Panc1 (cell line): ENCODE measurements at regions not wholly inside any gene's neighbourhood (a gene's known extent, or its start where the extent isn't known, plus 50 kb on each side); places are given as distances from the start of the nearest gene placed in this dataset.

Experiments
- ATAC-seq: fragments of 200-7000 bp; cut with Tn5 transposase; 2 replicates; pipeline ENCODE4 v1.9.1; 2020; ENCODE audit warnings: mild to moderate bottlenecking, moderate library complexity
- BruUV-seq: library from RNA; stranded (reverse); fragments of 400-500 nt; replicated peaks from 2 replicates; lab custom pipeline; 2021; lab: Mats Ljungman, UMichigan
- CTCF ChIA-PET: fragments of 300-600 bp; sonication (Branson Sonifier 250); formaldehyde crosslinking; loops from one replicate; lab custom pipeline; 2022; ENCODE audit warnings: antibody characterized with exemption; lab: Charles Lee
- POLR2A ChIA-PET: fragments of 300-600 bp; sonication (Branson Sonifier 250); formaldehyde crosslinking; loops from one replicate; lab custom pipeline; 2022; ENCODE audit warnings: antibody characterized with exemption; lab: Charles Lee
- DNase-seq: peaks from one replicate; pipeline ENCODE4 v3.0.0-alpha.2; 2010; ENCODE audit warnings: low read depth, low spot score
- H3K27ac ChIP-seq: 2 replicates; pipeline ENCODE4 v1.5.1; 2011; ENCODE audit warnings: mild to moderate bottlenecking, low read length, inconsistent platforms
- H3K27me3 ChIP-seq: fragments of 200-500 bp; sonication (Bioruptor generic); 2 replicates; pipeline ENCODE4 v1.6.0; 2014; ENCODE audit warnings: low read length, inconsistent platforms; ENCODE audit not compliant: control insufficient read depth, insufficient read depth
- H3K36me3 ChIP-seq: fragments of 200-500 bp; sonication (Bioruptor generic); 2 replicates; pipeline ENCODE4 v1.5.1; 2014; ENCODE audit warnings: inconsistent platforms, mild to moderate bottlenecking, low read length, moderate library complexity; ENCODE audit not compliant: control insufficient read depth, insufficient read depth
- H3K4me1 ChIP-seq: 2 replicates; pipeline ENCODE4 v1.5.1; 2011; ENCODE audit warnings: inconsistent platforms, mild to moderate bottlenecking, low read length, moderate library complexity; ENCODE audit not compliant: control insufficient read depth, insufficient read depth
- H3K4me3 ChIP-seq, 2 experiments: 2 replicates each; pipeline ENCODE4 v1.5.1; 2011 to 2012; ENCODE audit warnings: low read depth in 2 of 2, low read length in 2 of 2, mild to moderate bottlenecking in 2 of 2, inconsistent platforms in 1 of 2, moderate library complexity in 1 of 2
- H3K9me3 ChIP-seq: fragments of 200-500 bp; sonication (Bioruptor generic); 2 replicates; pipeline ENCODE4 v1.5.1; 2014; ENCODE audit warnings: low read depth, mild to moderate bottlenecking, inconsistent platforms, low read length, moderate library complexity; ENCODE audit not compliant: control insufficient read depth, insufficient read depth
- CTCF ChIP-seq: fragments of 450-650 bp; IDR thresholded peaks from 2 replicates; pipeline ENCODE4 v1.5.1; 2017; ENCODE audit warnings: mild to moderate bottlenecking
- POLR2AphosphoS5 ChIP-seq: IDR thresholded peaks from 2 replicates; pipeline ENCODE4 v1.6.1; 2012; ENCODE audit warnings: mild to moderate bottlenecking, low read depth, low read length, moderate library complexity
- REST ChIP-seq, 2 experiments: IDR thresholded peaks; 2 replicates each; pipeline ENCODE4 v1.6.1; 2011 to 2012; ENCODE audit warnings: low read depth in 2 of 2, control low read depth in 1 of 2, low read length in 1 of 2, mild to moderate bottlenecking in 1 of 2, moderate library complexity in 1 of 2; ENCODE audit not compliant: insufficient read depth in 1 of 2
- SIN3A ChIP-seq: IDR thresholded peaks from 2 replicates; pipeline ENCODE4 v1.6.1; 2012; ENCODE audit warnings: low read depth, mild to moderate bottlenecking, low read length, moderate library complexity, borderline replicate concordance; ENCODE audit not compliant: insufficient read depth
- TCF7L2 ChIP-seq: IDR thresholded peaks from 2 replicates; pipeline ENCODE4 v1.6.1; 2011; ENCODE audit warnings: mild to moderate bottlenecking, low read depth, low read length, inconsistent platforms
- in situ Hi-C: cut with HindIII; loops from 2 replicates; pipeline ENCODE4 v1.10.0; 2016; ENCODE audit warnings: low sequenced_read_pairs, low pct_unique_long_range_greater_than_20kb
- intact Hi-C: fragments of 100-400 bp; cut with micrococcal nuclease; formaldehyde crosslinking; loops from one replicate; pipeline ENCODE4 v1.10.0; 2022; ENCODE audit not compliant: unreplicated experiment

GRCh38 chr2:8241317-8241716 is 440.5 kb upstream of the ID2 start:
- no TSS peak for BruUV-seq
- ChIA-PET POLR2A (no interaction called here), CTCF (no interaction called here)
- no peaks in the 10 kb centered on the region for H3K4me1 ChIP-seq
- intact Hi-C loops (no loop called here), in situ Hi-C loops (no loop called here)
- no peak for ATAC-seq
- no peaks in the 10 kb centered on the region for H3K9me3 ChIP-seq
- no peak overlapping the region for H3K4me3 ChIP-seq
- H3K27me3 ChIP-seq: peaks cover 6% of the 10 kb centered on the region
- no peak for DNase-seq
- H3K36me3 ChIP-seq: no peaks in the 10 kb centered on the region
- TF ChIP-seq CTCF (no peak), REST (IDR thresholded peaks at IDR 0.05; ENCODE audit: insufficient read depth in 1 of 2, low read depth in 2 of 2, low read length in 1 of 2) (no peak), POLR2AphosphoS5 (no peak), SIN3A (no peak), TCF7L2 (no peak)
- no peak overlapping the region for H3K27ac ChIP-seq

GRCh38 chr2:8242739-8243138 is 439.1 kb upstream of the ID2 start:
- ATAC-seq (no peak), DNase-seq (no peak)
- TF ChIP-seq CTCF (no peak), POLR2AphosphoS5 (no peak), REST (IDR thresholded peaks at IDR 0.05; ENCODE audit: insufficient read depth in 1 of 2, low read depth in 2 of 2, low read length in 1 of 2) (no peak), SIN3A (no peak), TCF7L2 (no peak)
- Histone ChIP-seq H3K36me3 (no peaks in the 10 kb centered on the region), H3K9me3 (no peaks in the 10 kb centered on the region), H3K4me1 (no peaks in the 10 kb centered on the region), H3K27me3 (peaks cover 6% of the 10 kb centered on the region), H3K27ac (no peak overlapping the region), H3K4me3 (no peak overlapping the region)
- intact Hi-C loops (no loop called here), in situ Hi-C loops (no loop called here)
- ChIA-PET POLR2A (no interaction called here), CTCF (no interaction called here)
- no TSS peak for BruUV-seq
